Endothelial cell of umbilical vein (primary cell): ENCODE measurements at regions not wholly inside any gene's neighbourhood (a gene's known extent, or its start where the extent isn't known, plus 50 kb on each side); places are given as distances from the start of the nearest gene placed in this dataset.
A peak's percentile ranks its signal among the peaks of the same experiment; 100 is the strongest.

Experiments
- BruUV-seq: library from RNA; stranded (reverse); fragments of 400-500 nt; replicated peaks from 2 replicates; lab custom pipeline; 2021; lab: Mats Ljungman, UMichigan
- CTCF ChIA-PET: fragments of 300-600, 350-600 bp; sonication (Branson Sonifier 250); formaldehyde crosslinking; loops from one replicate; lab custom pipeline; 2021; ENCODE audit warnings: antibody characterized with exemption, inconsistent platforms; lab: Charles Lee
- POLR2A ChIA-PET: fragments of 300-600, 350-600 bp; sonication (Branson Sonifier 250); formaldehyde crosslinking; loops from one replicate; lab custom pipeline; 2021; ENCODE audit warnings: antibody characterized with exemption, inconsistent platforms; lab: Charles Lee
- DNase-seq: peaks from one replicate; pipeline ENCODE4 v3.0.0-alpha.2; 2011; ENCODE audit warnings: low read depth, low spot score
- FAIRE-seq: peaks from 2 replicates; lab custom pipeline; 2011; peaks lifted over from hg19 to GRCh38; lab: Jason Lieb, UNC
- H2AFZ ChIP-seq: 2 replicates; pipeline ENCODE4 v1.6.0; 2012; ENCODE audit warnings: low read depth, low read length, control low read depth, inconsistent platforms
- H3K27ac ChIP-seq: 2 replicates; pipeline ENCODE4 v1.5.1; 2011; ENCODE audit warnings: low read depth, mild to moderate bottlenecking, control low read depth, low read length, moderate library complexity; ENCODE audit not compliant: insufficient read depth
- H3K27me3 ChIP-seq, 2 experiments: 2 replicates each; pipeline versions ENCODE4 v1.6.0 to v1.6.1; 2011; ENCODE audit warnings: low read length in 2 of 2, mixed read lengths in 1 of 2; ENCODE audit not compliant: control insufficient read depth in 2 of 2, insufficient read depth in 2 of 2
- H3K36me3 ChIP-seq, 2 experiments: 2 replicates in 1 of 2; 3 replicates in 1 of 2; pipeline ENCODE4 v1.5.1; 2011; ENCODE audit warnings: low read length in 2 of 2, mild to moderate bottlenecking in 1 of 2, moderate library complexity in 1 of 2; ENCODE audit not compliant: control insufficient read depth in 2 of 2, insufficient read depth in 2 of 2; ENCODE audit errors: extremely low read depth in 1 of 2
- H3K4me1 ChIP-seq: 3 replicates; pipeline ENCODE4 v1.5.1; 2011; ENCODE audit warnings: mild to moderate bottlenecking, low read length; ENCODE audit not compliant: control insufficient read depth, insufficient read depth; ENCODE audit errors: extremely low read depth
- H3K4me2 ChIP-seq: 2 replicates; pipeline ENCODE4 v1.6.1; 2011; ENCODE audit warnings: low read length, control low read depth, mixed read lengths; ENCODE audit not compliant: insufficient read depth
- H3K4me3 ChIP-seq, 3 experiments: fragments of 200-600 bp in 1 of 3; sonication (generic), shearing (Covaris generic) in 1 of 3; replicated peaks in 1 of 3; 2 replicates each; pipeline ENCODE4 v1.5.1; 2011 to 2016; ENCODE audit warnings: control low read depth in 3 of 3, low read length in 3 of 3, mild to moderate bottlenecking in 2 of 3, inconsistent platforms in 1 of 3, low read depth in 1 of 3, moderate library complexity in 1 of 3; ENCODE audit not compliant: insufficient read depth in 1 of 3
- H3K79me2 ChIP-seq: 2 replicates; pipeline ENCODE4 v1.6.0; 2012; ENCODE audit warnings: low read length, inconsistent platforms; ENCODE audit not compliant: control insufficient read depth, insufficient read depth
- H3K9ac ChIP-seq: replicated peaks from 2 replicates; pipeline ENCODE3; 2011; ENCODE audit warnings: low read length, control low read depth; ENCODE audit not compliant: insufficient read depth; ENCODE audit errors: extremely low read depth
- H3K9me1 ChIP-seq: replicated peaks from 3 replicates; pipeline ENCODE4 v1.6.0; 2011; ENCODE audit warnings: mild to moderate bottlenecking, low read length; ENCODE audit not compliant: control insufficient read depth, insufficient read depth; ENCODE audit errors: extremely low read depth
- H3K9me3 ChIP-seq: replicated peaks from 2 replicates; pipeline ENCODE4 v1.5.1; 2012; ENCODE audit warnings: low read length, inconsistent platforms; ENCODE audit not compliant: control insufficient read depth, insufficient read depth
- H4K20me1 ChIP-seq: replicated peaks from 2 replicates; pipeline ENCODE3; 2011; ENCODE audit warnings: mild to moderate bottlenecking, low read length; ENCODE audit not compliant: control insufficient read depth, insufficient read depth; ENCODE audit errors: extremely low read depth
- EZH2 ChIP-seq: IDR thresholded peaks from 2 replicates; pipeline ENCODE4 v1.6.1; 2012; ENCODE audit warnings: borderline replicate concordance, low read depth, mild to moderate bottlenecking, moderate library complexity, low read length, inconsistent platforms; ENCODE audit not compliant: severe bottlenecking
- JUN ChIP-seq: IDR thresholded peaks from 2 replicates; pipeline ENCODE4 v1.6.1; 2011; ENCODE audit warnings: borderline replicate concordance, low read depth; ENCODE audit not compliant: insufficient read length, insufficient read depth
- POLR2AphosphoS5 ChIP-seq: IDR thresholded peaks from 2 replicates; pipeline ENCODE4 v1.6.1; 2012; ENCODE audit warnings: low read depth, mild to moderate bottlenecking, control low read depth, low read length, moderate library complexity; ENCODE audit not compliant: insufficient read depth
- dilution Hi-C: fragments of 300-500 bp; cut with MboI; formaldehyde crosslinking; loops from one replicate; pipeline ENCODE4 v1.15.0; 2019; ENCODE audit warnings: low sequenced_read_pairs; ENCODE audit not compliant: extremely low pct_ligation_motif_present
- intact Hi-C: fragments of 100-400 bp; cut with micrococcal nuclease; formaldehyde crosslinking; loops from one replicate; pipeline ENCODE4 v1.10.0; 2022
- TF ChIP-seq, protein P1 (sequence below): IDR thresholded peaks from 2 replicates; pipeline ENCODE4 v1.6.1; 2011; ENCODE audit not compliant: insufficient read depth, insufficient read length

- ChIA-PET CTCF (no interaction called here), POLR2A (no interaction called here)
- H3K9ac ChIP-seq, result no peak overlapping the region
- H3K9me3 ChIP-seq, result peaks cover 1% of the 10 kb centered on the region
- intact Hi-C loops, result no loop called here
- H3K4me3 ChIP-seq, result no peak overlapping the region
- FAIRE-seq, result no peak
- peaks cover 5% of the 10 kb centered on the region for H3K4me1 ChIP-seq
- no peaks in the 10 kb centered on the region for H3K27me3 ChIP-seq
- H3K79me2 ChIP-seq, result no peaks in the 10 kb centered on the region
- H3K27ac ChIP-seq, result peak overlapping the region; percentile 22
- no peaks in the 10 kb centered on the region for H3K9me1 ChIP-seq
- dilution Hi-C loops, result no loop called here
- H2AFZ ChIP-seq, result no peak overlapping the region
- H4K20me1 ChIP-seq, result no peaks in the 10 kb centered on the region
- TSS peak; percentile 67 for BruUV-seq
- no peaks in the 10 kb centered on the region for H3K36me3 ChIP-seq
- no peak for TF ChIP-seq POLR2AphosphoS5
- no peak for DNase-seq
- H3K4me2 ChIP-seq, result no peak overlapping the region
Measured at GRCh38 chr6:15066089-15066758, 179.6 kb upstream of the JARID2 start.

- H3K9me1 ChIP-seq, result no peaks in the 10 kb centered on the region
Measured at GRCh38 chr6:15073344-15073789, 172.5 kb upstream of the JARID2 start.

More at GRCh38 chr6:15073344-15073789, 172.5 kb upstream of the JARID2 start:
- BruUV-seq, result no TSS peak
- DNase-seq (no peak), FAIRE-seq (no peak)
- ChIA-PET CTCF (no interaction called here), POLR2A (no interaction called here)
- H3K4me3 ChIP-seq, result no peak overlapping the region
- H3K27ac ChIP-seq, result no peak overlapping the region
- no peaks in the 10 kb centered on the region for H3K9me3 ChIP-seq
- no peak overlapping the region for H3K9ac ChIP-seq
- H4K20me1 ChIP-seq, result no peaks in the 10 kb centered on the region
- no peaks in the 10 kb centered on the region for H3K36me3 ChIP-seq
- no peaks in the 10 kb centered on the region for H3K79me2 ChIP-seq
- intact Hi-C loops (no loop called here), dilution Hi-C loops (no loop called here)
- TF ChIP-seq JUN, result no peak
- TF ChIP-seq EZH2, result no peak
- TF ChIP-seq, protein P1, sequence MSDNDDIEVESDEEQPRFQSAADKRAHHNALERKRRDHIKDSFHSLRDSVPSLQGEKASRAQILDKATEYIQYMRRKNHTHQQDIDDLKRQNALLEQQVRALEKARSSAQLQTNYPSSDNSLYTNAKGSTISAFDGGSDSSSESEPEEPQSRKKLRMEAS, result no peak
- H3K27me3 ChIP-seq, result no peaks in the 10 kb centered on the region
- H2AFZ ChIP-seq, result no peak overlapping the region
- H3K4me1 ChIP-seq, result no peaks in the 10 kb centered on the region
- no peak overlapping the region for H3K4me2 ChIP-seq
